SK-N-SH (cell line): ENCODE measurements at regions not wholly inside any gene's neighbourhood (a gene's known extent, or its start where the extent isn't known, plus 50 kb on each side); places are given as distances from the start of the nearest gene placed in this dataset.
"Not testable (repeated sequence)": the region's sequence is repeated elsewhere in the genome, so short reads cannot be mapped to it uniquely, and the experiment has no call there.

Experiments
- CTCF ChIA-PET: fragments of 300-600, 350-600 bp; formaldehyde crosslinking; extraction: SDS; loops from one replicate; lab custom pipeline; 2021; lab: Yijun Ruan, JAX
- POLR2A ChIA-PET: fragments of 350-600 bp; sonication (Branson Sonifier 250); formaldehyde crosslinking; extraction: SDS; loops from one replicate; lab custom pipeline; 2020; ENCODE audit warnings: antibody characterized with exemption, inconsistent platforms; lab: Yijun Ruan, JAX
- DNase-seq: peaks from one replicate; pipeline ENCODE4 v3.0.0; 2012
- H2AFZ ChIP-seq: fragments of 200-600 bp; sonication (generic); 2 replicates; pipeline ENCODE4 v1.8.1; 2016; ENCODE audit warnings: antibody characterized with exemption, mild to moderate bottlenecking, low read depth
- H3F3A ChIP-seq: fragments of 200-600 bp; sonication (generic); replicated peaks from 2 replicates; pipeline ENCODE3; 2016; ENCODE audit warnings: antibody characterized with exemption, mild to moderate bottlenecking; ENCODE audit not compliant: insufficient read depth
- H3K27ac ChIP-seq, 2 experiments: fragments of 200-500 bp in 1 of 2; fragments of 200-600 bp in 1 of 2; sonication (Bioruptor generic) in 1 of 2; sonication (generic), shearing (Covaris generic) in 1 of 2; 2 replicates each; pipeline versions ENCODE4 v1.5.1 to v1.6.1; 2014 to 2016; ENCODE audit warnings: low read depth in 2 of 2, inconsistent platforms in 1 of 2, low read length in 1 of 2, mild to moderate bottlenecking in 1 of 2, mixed read lengths in 1 of 2
- H3K27me3 ChIP-seq: fragments of 200-600 bp; sonication (generic), shearing (Covaris generic); 2 replicates; pipeline ENCODE4 v1.6.1; 2016; ENCODE audit warnings: mixed run types; ENCODE audit not compliant: insufficient read depth
- H3K36me3 ChIP-seq, 2 experiments: fragments of 200-500 bp in 1 of 2; fragments of 200-600 bp in 1 of 2; sonication (Bioruptor generic) in 1 of 2; sonication (generic) in 1 of 2; replicated peaks in 1 of 2; 2 replicates each; pipeline versions ENCODE3 to v1.5.1; 2014 to 2016; ENCODE audit warnings: low read length in 1 of 2, mild to moderate bottlenecking in 1 of 2; ENCODE audit not compliant: insufficient read depth in 2 of 2, control insufficient read depth in 1 of 2
- H3K4me1 ChIP-seq, 2 experiments: fragments of 200-500 bp in 1 of 2; fragments of 200-600 bp in 1 of 2; sonication (Bioruptor generic) in 1 of 2; sonication (generic), shearing (Covaris generic) in 1 of 2; 2 replicates each; pipeline versions ENCODE4 v1.5.1 to v1.6.1; 2014 to 2016; ENCODE audit warnings: low read depth in 1 of 2, low read length in 1 of 2, mixed run types in 1 of 2; ENCODE audit not compliant: insufficient read depth in 2 of 2, control insufficient read depth in 1 of 2
- H3K4me2 ChIP-seq: fragments of 200-600 bp; sonication (generic), shearing (Covaris generic); 2 replicates; pipeline ENCODE4 v1.6.1; 2017; ENCODE audit warnings: mixed run types
- H3K4me3 ChIP-seq, 2 experiments: fragments of 200-500 bp in 1 of 2; fragments of 200-600 bp in 1 of 2; sonication (Bioruptor generic) in 1 of 2; sonication (generic), shearing (Covaris generic) in 1 of 2; 2 replicates each; pipeline versions ENCODE4 v1.5.1 to v1.8.1; 2014 to 2016; ENCODE audit warnings: low read depth in 2 of 2, inconsistent platforms in 1 of 2, low read length in 1 of 2, mild to moderate bottlenecking in 1 of 2, mixed read lengths in 1 of 2, moderate library complexity in 1 of 2
- H3K79me2 ChIP-seq: fragments of 200-600 bp; sonication (generic); 2 replicates; pipeline ENCODE4 v1.8.1; 2017; ENCODE audit warnings: mild to moderate bottlenecking; ENCODE audit not compliant: insufficient read depth
- H3K9ac ChIP-seq: fragments of 200-600 bp; sonication (generic); 2 replicates; pipeline ENCODE4 v1.6.1; 2017; ENCODE audit warnings: mixed run types
- H3K9me2 ChIP-seq: fragments of 200-600 bp; sonication (generic); 2 replicates; pipeline ENCODE4 v1.6.1; 2017; ENCODE audit warnings: mixed run types
- H3K9me3 ChIP-seq: fragments of 200-600 bp; sonication (generic); 2 replicates; pipeline ENCODE4 v1.6.1; 2017; ENCODE audit warnings: mixed run types, mild to moderate bottlenecking, moderate library complexity
- H4K20me1 ChIP-seq: fragments of 200-600 bp; sonication (generic); 2 replicates; pipeline ENCODE4 v1.6.1; 2017; ENCODE audit warnings: mild to moderate bottlenecking, mixed run types; ENCODE audit not compliant: insufficient read depth
- CHD2 ChIP-seq: fragments of 150-350 bp; IDR thresholded peaks from 2 replicates; pipeline ENCODE4 v1.6.1; 2018; ENCODE audit warnings: low read length; ENCODE audit not compliant: partially characterized antibody
- EZH2phosphoT487 ChIP-seq: fragments of 200-600 bp; sonication (generic); IDR thresholded peaks from 2 replicates; pipeline ENCODE4 v1.6.1; 2017; ENCODE audit warnings: low read depth, mixed run types, mild to moderate bottlenecking, antibody characterized with exemption, moderate library complexity, borderline replicate concordance
- FOSL2 ChIP-seq: IDR thresholded peaks from 2 replicates; pipeline ENCODE4 v1.4.0; 2012; ENCODE audit warnings: low read depth, mild to moderate bottlenecking, moderate library complexity, borderline replicate concordance
- FOXJ3 ChIP-seq: sonication (generic); formaldehyde crosslinking; IDR thresholded peaks from 2 replicates; pipeline ENCODE4 v1.5.1; 2020; ENCODE audit warnings: mild to moderate bottlenecking, missing genetic modification reagents
- GABPA ChIP-seq: IDR thresholded peaks from 2 replicates; pipeline ENCODE4 v1.4.0; 2012; ENCODE audit warnings: low read depth, mild to moderate bottlenecking
- IRF3 ChIP-seq: fragments of 150-350 bp; IDR thresholded peaks from 2 replicates; pipeline ENCODE4 v1.6.1; 2016; ENCODE audit warnings: mild to moderate bottlenecking, low read depth, low read length
- JUND ChIP-seq: IDR thresholded peaks from 2 replicates; pipeline ENCODE4 v1.4.0; 2012
- MAX ChIP-seq: IDR thresholded peaks from 2 replicates; pipeline ENCODE4 v1.4.0; 2012; ENCODE audit warnings: low read depth
- NFIC ChIP-seq: IDR thresholded peaks from 2 replicates; pipeline ENCODE4 v1.4.0; 2012; ENCODE audit warnings: borderline replicate concordance
- NRF1 ChIP-seq: IDR thresholded peaks from 2 replicates; pipeline ENCODE4 v1.6.1; 2012; ENCODE audit warnings: low read depth, mild to moderate bottlenecking, low read length
- POLR2AphosphoS5 ChIP-seq: IDR thresholded peaks from 2 replicates; pipeline ENCODE4 v1.6.1; 2012; ENCODE audit warnings: low read depth, low read length
- RXRA ChIP-seq: IDR thresholded peaks from 2 replicates; pipeline ENCODE4 v1.4.0; 2012; ENCODE audit warnings: low read depth, mild to moderate bottlenecking, borderline replicate concordance
- TCF12 ChIP-seq: IDR thresholded peaks from 2 replicates; pipeline ENCODE4 v1.4.0; 2012
- YY1 ChIP-seq: IDR thresholded peaks from 2 replicates; pipeline ENCODE4 v1.4.0; 2012; ENCODE audit warnings: low read depth, mild to moderate bottlenecking
- WGBS: methylation state at CpG from one replicate; pipeline ENCODE4 v1.1.6; 2017; ENCODE audit warnings: low lambda C conversion rate; 5-methylcytosine and 5-hydroxymethylcytosine counted together

GRCh38 chr5:167389537-167389936 is 901.9 kb upstream of the WWC1 start (continued):
- TF ChIP-seq IRF3: no peak
- TF ChIP-seq YY1: no peak
- no peak for TF ChIP-seq FOXJ3 (CRISPR knock-in tag)
- TF ChIP-seq POLR2AphosphoS5: no peak
- TF ChIP-seq NRF1: no peak
- TF ChIP-seq, all 33 proteins: peak for 0

- 50% methylated on average over 4 of the region's 4 CpGs for WGBS
Measured at GRCh38 chr5:167391286-167391685, 900.2 kb upstream of the WWC1 start.

GRCh38 chr5:167392240-167392639 is 899.2 kb upstream of the WWC1 start:
- H3K36me3 ChIP-seq: no peaks in the 10 kb centered on the region
- CTCF ChIA-PET: no interaction called here
- 60% methylated on average over 5 of the region's 5 CpGs for WGBS

More at GRCh38 chr5:167391286-167391685, 900.2 kb upstream of the WWC1 start:
- H3K79me2 ChIP-seq, H3K27me3 ChIP-seq, H3K9me3 ChIP-seq, H3K9ac ChIP-seq, H3K36me3 ChIP-seq, DNase-seq, H3F3A ChIP-seq, H3K4me2 ChIP-seq, H2AFZ ChIP-seq, H3K4me3 ChIP-seq, H4K20me1 ChIP-seq, H3K9me2 ChIP-seq, H3K27ac ChIP-seq, POLR2A ChIA-PET, H3K4me1 ChIP-seq: not testable (repeated sequence)
- CTCF ChIA-PET: interaction anchor here (0.9 kb wide), 1 partner anchor 12 kb away, joined by 3 read pairs; no protein-coding TSS in a partner anchor

More at GRCh38 chr5:167392240-167392639, 899.2 kb upstream of the WWC1 start:
- Histone ChIP-seq H3K9ac (no peak overlapping the region), H3K4me3 (no peak overlapping the region), H3K4me2 (no peak overlapping the region), H3K27me3 (no peaks in the 10 kb centered on the region), H3F3A (no peaks in the 10 kb centered on the region), H3K27ac (no peak overlapping the region), H4K20me1 (no peaks in the 10 kb centered on the region), H3K79me2 (no peaks in the 10 kb centered on the region), H2AFZ (no peak overlapping the region), H3K9me3 (no peaks in the 10 kb centered on the region), H3K9me2 (no peaks in the 10 kb centered on the region), H3K4me1 (no peaks in the 10 kb centered on the region; a peak in 1 of 4 replicates)
- TF ChIP-seq NFIC (no peak), CHD2 (no peak), EZH2phosphoT487 (no peak), FOSL2 (no peak), GABPA (no peak), RXRA (no peak), FOXJ3 (CRISPR knock-in tag) (no peak), TCF12 (no peak), JUND (no peak), NRF1 (no peak), MAX (no peak)
- POLR2A ChIA-PET: no interaction called here
- no peak for DNase-seq
